NCI-H524 (cell line): ENCODE measurements at regions not wholly inside any gene's neighbourhood (a gene's known extent, or its start where the extent isn't known, plus 50 kb on each side); places are given as distances from the start of the nearest gene placed in this dataset.
"Not testable (repeated sequence)": the region's sequence is repeated elsewhere in the genome, so short reads cannot be mapped to it uniquely, and the experiment has no call there.

Experiments
- DNase-seq, 2 experiments: peaks; one replicate each; lab custom pipeline; 2025; lab: John Stamatoyannopoulos, UW

GRCh38 chr11:97754976-97755375 is 1265.8 kb upstream of the CNTN5 start:
- DNase-seq: no peak

DNA sequence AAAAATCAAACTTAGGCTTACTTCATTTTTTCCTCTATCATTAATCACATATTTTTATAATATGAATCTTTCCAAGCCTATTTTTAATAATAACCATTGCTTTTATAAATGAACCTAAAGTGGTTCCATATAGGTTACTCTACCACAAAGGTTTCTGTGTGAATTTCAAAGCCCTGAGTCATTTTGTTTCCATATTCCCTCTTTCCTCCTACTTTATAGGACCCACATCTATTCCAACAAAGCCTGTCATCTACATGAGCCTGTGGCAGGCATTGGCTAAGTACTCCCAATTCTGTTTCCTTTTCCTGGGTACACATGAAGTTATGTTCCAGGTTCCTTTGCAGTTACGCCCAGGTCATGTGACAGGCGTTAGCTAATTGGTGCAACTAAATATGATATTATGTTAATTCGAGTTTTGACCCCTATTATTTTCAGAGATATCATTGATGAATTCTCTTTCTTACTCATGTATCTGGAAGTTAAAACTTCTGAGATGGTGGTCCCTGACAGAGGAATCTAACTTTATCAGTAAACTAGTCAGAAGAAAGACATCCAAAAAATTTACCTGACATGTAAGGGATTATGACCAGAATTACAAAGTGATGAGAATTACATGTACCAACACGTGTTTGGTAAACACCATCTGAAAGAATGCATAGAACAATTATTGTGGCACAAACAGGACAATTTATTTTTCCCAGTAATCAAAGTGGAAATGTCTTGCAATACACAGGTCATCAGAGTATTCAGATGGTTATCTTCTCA is 1264.0 kb upstream of the CNTN5 start:
- no peak for DNase-seq

DNA sequence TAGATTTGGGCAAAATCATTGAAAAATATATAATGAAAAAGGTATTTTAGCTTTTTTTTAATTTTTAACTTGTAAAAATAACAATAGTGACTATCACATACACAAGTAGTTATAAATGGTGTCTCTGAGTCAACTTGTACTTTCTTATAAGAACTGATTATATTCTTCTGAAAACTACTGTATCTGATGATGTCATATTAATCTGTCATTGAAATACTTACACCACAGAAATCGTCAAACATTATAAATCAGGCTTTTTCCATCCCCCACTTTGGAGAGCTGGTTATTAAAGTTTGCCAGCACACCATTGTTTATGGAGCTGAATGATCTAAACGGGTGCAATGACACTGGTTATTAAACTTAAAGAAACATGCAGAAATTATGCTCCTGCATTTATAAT is 1259.6 kb upstream of the CNTN5 start:
- no peak for DNase-seq

- DNase-seq: no peak
Measured at GRCh38 chr11:97764193-97764592, 1256.6 kb upstream of the CNTN5 start.

- no peak for DNase-seq
Measured at GRCh38 chr11:97764605-97765004, 1256.1 kb upstream of the CNTN5 start.

DNA sequence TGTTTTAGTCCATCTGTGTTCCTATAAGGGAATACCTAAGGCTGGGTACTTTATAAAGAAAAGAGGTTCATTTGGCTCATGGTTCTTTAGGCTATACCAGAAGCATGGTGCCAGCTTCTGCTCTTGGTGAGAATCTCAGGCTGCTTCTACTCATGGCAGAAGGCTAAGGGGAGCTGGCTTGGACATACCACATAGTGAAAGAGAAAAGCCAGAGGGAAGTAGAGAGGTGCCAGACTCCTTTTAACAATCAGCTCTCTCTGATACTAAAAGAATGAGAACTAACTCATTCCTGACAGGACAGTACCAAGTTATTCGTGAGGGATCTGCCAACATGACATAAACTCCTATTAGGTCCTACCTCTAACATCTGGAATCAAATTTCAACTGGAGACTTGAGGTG is 1250.2 kb upstream of the CNTN5 start:
- DNase-seq: no peak

- peak; percentile 56 to 81 for DNase-seq
Measured at GRCh38 chr11:97772705-97773104, 1248.0 kb upstream of the CNTN5 start.

GRCh38 chr11:97784388-97784787 is 1236.4 kb upstream of the CNTN5 start:
- not testable (repeated sequence) for DNase-seq

GRCh38 chr11:97786961-97787360 is 1233.8 kb upstream of the CNTN5 start:
- DNase-seq: peak; percentile 38 to 45

DNA sequence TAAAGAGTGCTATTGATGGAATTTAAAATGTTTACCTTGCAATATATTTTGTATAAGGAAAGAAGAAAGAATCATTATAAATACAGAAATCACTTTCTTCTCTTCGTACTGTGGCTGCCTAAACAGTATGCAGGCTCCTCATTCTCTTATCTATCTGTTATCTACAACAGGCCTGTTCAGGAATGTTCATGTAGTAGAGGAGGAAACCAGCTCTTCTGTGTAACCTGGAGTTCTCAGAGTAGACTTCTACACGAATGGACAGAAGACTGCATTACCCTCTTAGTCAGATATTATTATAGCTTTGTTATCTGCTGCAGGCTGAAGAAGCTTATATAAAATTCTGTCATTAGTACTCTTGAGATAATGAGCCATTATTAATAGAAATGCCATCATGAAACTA is 1225.9 kb upstream of the CNTN5 start:
- DNase-seq: no peak

DNA sequence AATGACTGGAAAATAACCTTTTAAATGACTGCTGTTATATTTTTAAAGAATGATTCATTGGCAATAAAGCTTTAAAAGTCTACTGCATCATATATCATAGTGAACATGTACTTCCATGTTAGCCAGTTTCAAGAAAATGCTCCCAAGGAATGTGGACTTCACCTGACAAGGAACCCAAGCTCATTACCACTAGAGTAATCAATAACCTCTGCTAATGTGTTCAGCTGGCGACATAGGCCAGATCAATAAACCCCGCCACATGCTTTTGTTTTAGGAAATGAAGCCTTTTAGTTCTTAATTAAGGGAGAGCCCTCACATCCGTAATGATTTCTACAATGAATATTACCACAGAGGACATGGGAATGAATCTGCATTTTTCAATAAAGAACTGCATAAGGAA is 1219.9 kb upstream of the CNTN5 start:
- no peak for DNase-seq

- DNase-seq: no peak
Measured at GRCh38 chr11:97814325-97814959, 1206.3 kb upstream of the CNTN5 start.

DNA sequence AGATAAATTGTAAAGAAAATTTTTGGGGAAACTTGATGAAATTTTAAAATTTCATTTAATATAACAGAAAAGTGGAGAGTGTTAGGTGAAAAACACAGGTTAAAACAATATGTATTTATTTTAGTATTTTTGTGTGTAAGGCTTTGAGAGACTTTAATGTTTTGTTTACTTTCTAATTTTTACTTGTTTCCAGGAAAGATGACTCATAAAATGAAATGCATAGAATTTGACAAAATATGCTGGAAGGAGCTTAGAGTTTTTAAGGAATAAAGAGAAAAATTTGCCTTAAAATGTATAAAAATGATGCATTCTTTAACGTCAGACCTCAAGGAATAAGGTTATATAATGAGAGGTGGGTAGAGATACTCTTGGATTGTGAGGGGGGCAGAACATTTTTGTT is 1205.1 kb upstream of the CNTN5 start:
- DNase-seq: no peak

DNA sequence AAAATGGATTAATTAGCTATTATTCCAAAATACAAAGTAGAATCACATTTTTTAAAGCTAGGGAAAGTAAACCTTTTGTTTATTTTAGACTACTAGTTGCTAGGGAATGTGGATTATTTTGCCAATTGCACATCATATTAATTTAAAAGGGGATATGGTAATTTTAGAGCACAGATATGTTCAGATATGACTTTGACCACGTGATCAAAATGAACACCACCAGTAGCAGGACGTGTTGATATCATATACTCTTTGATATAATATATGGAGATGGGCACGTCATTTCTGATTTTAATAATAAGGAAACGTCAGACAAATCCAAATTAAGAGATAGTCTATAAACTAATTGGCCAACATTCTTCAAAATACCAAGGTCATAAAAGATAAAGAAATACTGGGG is 1188.3 kb upstream of the CNTN5 start:
- no peak for DNase-seq

- DNase-seq: no peak
Measured at GRCh38 chr11:97833412-97833811, 1187.3 kb upstream of the CNTN5 start.

DNA sequence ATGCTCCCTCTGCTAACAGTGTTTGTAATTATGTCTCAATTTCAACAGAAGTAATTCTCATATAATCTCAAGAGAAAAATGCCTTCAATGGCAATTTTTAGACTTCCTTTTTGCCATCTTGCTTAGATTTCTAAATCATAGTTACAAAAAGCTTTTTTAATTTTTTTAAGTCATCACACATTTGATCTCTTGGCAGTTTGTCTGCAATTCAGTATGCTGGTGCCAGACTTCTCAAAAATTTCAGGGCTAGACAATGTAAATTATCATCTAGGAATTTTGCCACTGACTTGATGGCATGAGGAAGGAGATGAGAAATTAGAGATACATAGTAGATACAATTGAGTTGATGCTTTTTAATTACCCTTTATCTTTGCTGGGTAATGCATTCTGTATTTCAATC is 1176.7 kb upstream of the CNTN5 start:
- DNase-seq: no peak

DNA sequence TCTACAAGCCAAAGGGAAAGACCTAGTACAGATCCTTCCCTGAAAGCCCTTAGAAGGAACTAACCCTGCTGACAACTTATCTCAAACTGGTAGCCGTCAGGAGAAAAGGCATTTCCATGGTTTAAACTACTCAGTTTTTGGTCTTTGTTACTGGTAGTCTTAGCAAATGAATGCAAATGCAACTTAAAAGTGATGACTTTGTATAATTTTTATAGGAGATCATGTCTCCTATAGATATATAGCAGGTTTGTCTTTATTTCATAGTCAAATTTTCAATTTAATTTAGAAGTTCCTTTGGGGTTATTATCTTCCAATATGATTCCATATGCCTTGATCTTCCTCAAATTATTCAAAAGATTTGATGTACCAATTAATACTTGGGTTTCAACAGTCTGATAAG is 1173.0 kb upstream of the CNTN5 start:
- DNase-seq: no peak

DNA sequence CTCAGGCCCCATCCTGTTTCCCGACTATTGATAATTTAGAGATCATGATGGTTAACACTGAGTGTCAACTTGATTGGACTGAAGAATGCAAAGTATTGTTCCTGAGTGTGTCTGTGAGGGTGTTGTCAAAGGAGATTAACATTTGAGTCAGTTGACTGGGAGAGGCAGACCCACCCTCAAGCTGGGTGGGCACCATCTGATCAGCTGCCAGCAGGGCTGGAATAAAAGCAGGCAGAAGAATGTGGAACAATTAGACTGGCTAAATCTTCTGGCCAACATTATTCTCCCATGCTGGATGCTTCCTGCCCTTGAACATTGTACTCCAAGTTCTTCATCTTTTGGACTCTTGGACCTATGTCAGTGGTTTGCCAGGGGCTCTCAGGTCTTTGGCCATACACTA is 1170.0 kb upstream of the CNTN5 start:
- no peak for DNase-seq

DNA sequence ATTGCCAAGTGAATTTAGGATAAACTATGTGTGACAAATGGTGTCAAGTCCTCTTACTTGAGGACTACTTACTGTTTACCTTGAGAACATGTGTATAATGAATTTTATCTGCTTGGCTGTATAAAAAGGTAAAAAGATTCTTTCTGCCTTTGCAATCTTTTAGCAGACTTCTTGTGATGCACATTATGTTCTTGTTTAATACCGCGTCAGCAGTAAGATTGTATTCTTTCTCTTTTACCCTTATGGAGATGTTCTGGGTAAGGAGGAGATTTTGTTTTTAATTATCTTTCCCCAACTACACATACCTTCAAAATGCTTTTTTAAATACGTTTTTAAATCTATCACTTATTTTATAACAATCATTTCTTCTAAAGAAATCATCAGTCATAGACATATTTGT is 1166.4 kb upstream of the CNTN5 start:
- no peak for DNase-seq

- no peak for DNase-seq
Measured at GRCh38 chr11:97854877-97855276, 1165.9 kb upstream of the CNTN5 start.

DNA sequence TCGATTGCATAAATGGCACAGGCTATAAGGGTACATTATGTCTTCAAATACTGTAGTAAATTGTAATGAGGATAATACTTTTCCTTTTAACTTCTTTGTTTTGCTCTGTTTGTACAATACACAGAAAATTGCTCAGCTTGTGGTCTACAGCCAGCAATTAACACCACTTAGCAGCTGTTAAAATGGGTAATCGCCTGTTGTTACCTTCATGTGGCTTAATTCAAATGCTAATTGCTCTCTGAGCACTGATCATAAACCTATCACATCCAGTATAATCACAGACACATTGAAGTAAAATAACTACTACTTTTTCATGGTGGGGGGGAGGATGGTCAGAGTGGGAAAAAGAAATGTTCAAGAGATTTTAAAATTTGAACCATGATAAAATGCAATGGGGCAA is 1164.1 kb upstream of the CNTN5 start:
- DNase-seq: no peak

DNA sequence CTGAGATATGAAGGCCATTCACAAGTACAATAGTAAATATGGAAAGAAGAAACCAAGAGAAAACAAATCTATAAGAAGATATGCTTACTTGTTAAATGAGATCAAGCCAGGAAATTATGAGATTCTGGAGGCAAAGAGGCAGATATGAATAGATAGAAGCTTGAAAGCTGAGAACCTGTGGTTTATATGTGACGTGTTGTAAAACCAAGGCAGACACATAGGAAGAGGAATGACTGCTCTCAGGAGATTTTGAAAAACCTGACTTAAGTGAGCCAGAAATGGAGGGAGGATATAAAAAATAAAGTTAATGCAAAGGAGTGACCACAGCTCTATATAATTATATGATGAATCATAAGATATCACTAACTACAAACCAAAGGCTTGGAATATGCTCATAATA is 1160.5 kb upstream of the CNTN5 start:
- DNase-seq: no peak

DNA sequence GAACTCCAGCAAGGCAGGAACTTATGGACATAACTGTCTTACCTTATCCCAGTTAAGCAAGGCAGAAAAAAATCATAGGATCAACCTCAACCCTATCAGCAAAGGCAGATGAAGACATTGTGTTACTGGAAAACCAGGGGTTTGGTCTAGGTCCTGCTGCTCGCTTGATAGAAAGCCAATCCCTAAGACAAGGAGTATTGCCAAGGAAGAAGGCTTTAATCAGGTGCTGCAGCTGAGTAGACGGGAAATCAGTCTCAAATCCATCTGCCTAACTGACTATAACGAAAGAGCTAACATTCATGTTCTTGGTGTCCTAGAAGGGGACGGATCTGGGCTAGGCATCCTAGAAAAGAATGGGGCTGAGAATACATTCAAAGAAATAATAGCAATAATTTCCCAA is 1158.7 kb upstream of the CNTN5 start:
- no peak for DNase-seq

- no peak for DNase-seq
Measured at GRCh38 chr11:97865424-97866012, 1155.2 kb upstream of the CNTN5 start.
